ENCODE measurements at regions not wholly inside any gene's neighbourhood (a gene's known extent, or its start where the extent isn't known, plus 50 kb on each side); places are given as distances from the start of the nearest gene placed in this dataset.
"Not testable (repeated sequence)": the region's sequence is repeated elsewhere in the genome, so short reads cannot be mapped to it uniquely, and the experiment has no call there.

DNA sequence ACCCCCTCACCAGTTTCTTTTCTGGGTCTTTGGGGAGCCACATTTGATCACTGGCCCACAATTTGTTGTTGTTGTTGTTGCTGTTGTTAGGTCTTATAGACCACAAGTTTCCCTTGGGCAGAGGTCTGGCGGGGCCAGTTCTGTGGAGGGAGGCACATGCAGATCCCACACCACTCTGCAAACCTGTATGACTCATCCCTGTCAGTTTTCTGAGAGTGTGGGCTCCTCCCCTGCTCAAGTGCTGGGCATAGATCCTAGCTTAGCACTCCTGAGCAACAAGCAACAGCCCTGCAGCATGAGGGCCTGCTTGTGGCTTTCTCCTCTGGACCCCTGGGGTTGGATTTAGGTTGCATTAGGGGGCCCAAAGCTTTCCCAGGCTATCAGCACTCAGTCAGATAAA, 411.1 kb upstream of the HTR1E start:
- no peak for DNase-seq (ENCODE audit: low read depth)
- TF ChIP-seq CTCF (conservative IDR thresholded peaks at IDR 0.05; ENCODE audit: low read depth, low read length), result no peak
- no peak overlapping the region for H3K4me3 ChIP-seq (ENCODE audit: low read depth, low read length)

GRCh38 chr6:86516087-86516486, 421.2 kb upstream of the HTR1E start:
- H3K4me3 ChIP-seq (ENCODE audit: low read depth, low read length), result no peak overlapping the region
- no peak for TF ChIP-seq CTCF (conservative IDR thresholded peaks at IDR 0.05; ENCODE audit: low read depth, low read length)
- no peak for DNase-seq (ENCODE audit: low read depth)

GRCh38 chr6:86511962-86512361, 425.4 kb upstream of the HTR1E start:
- TF ChIP-seq CTCF (conservative IDR thresholded peaks at IDR 0.05; ENCODE audit: low read depth, low read length), result no peak
- no peak overlapping the region for H3K4me3 ChIP-seq (ENCODE audit: low read depth, low read length)
- DNase-seq (ENCODE audit: low read depth), result no peak

- no peak for TF ChIP-seq CTCF (conservative IDR thresholded peaks at IDR 0.05; ENCODE audit: low read depth, low read length)
- no peak overlapping the region for H3K4me3 ChIP-seq (ENCODE audit: low read depth, low read length)
- no peak for DNase-seq (ENCODE audit: low read depth)
Measured at GRCh38 chr6:86508230-86508629, 429.1 kb upstream of the HTR1E start.

DNA sequence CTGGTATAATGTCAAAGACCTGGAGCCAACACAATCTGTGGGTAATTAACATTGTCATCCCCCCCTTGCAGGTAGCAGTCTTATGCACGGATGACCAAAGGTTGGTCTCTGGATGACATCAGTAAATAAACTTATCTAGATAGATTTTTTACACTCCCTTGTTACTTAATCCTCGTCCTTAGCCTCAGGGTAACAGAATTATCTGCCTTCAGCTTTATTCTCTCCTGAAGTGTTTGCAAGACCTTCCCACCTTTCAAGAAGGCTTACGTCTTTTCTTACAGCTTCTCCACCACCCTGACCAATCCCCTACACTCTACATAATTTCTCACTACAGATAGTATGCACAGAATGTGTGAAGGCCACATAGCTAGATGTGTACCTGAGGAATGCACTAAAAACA, 434.8 kb upstream of the HTR1E start:
- no peak for TF ChIP-seq CTCF (conservative IDR thresholded peaks at IDR 0.05; ENCODE audit: low read depth, low read length)
- no peak overlapping the region for H3K4me3 ChIP-seq (ENCODE audit: low read depth, low read length)

GRCh38 chr6:86500035-86500434, 437.3 kb upstream of the HTR1E start:
- DNase-seq (ENCODE audit: low read depth), result no peak
- no peak for TF ChIP-seq CTCF (conservative IDR thresholded peaks at IDR 0.05; ENCODE audit: low read depth, low read length)
- no peak overlapping the region for H3K4me3 ChIP-seq (ENCODE audit: low read depth, low read length)

More for the DNA sequence above, 434.8 kb upstream of the HTR1E start:
- DNase-seq (ENCODE audit: low read depth), result no peak

DNA sequence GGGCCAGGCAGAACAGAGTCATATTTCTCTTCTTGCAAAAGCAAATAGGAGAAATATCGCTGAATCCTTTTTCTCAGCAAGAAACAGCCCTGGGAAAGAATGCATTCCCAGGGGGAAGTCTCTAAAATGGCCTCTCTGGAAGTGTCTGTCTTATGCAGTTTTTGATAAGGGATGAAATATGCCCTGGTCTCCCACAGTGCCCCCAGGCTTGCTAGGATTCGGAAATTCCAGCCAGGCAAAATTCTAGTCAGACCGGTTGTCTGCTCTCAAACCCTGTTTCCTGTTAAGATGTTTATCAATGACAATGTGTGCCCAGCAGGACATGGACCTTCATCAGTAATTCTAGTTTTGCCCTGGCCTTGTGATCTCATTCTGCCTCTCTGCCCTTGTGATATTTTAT, 448.3 kb upstream of the HTR1E start:
- not testable (repeated sequence) for H3K4me3 ChIP-seq (ENCODE audit: low read depth, low read length); DNase-seq (ENCODE audit: low read depth)

Measured in choroid plexus epithelial cell (primary cell).